ENCODE measurements at regions not wholly inside any gene's neighbourhood (a gene's known extent, or its start where the extent isn't known, plus 50 kb on each side); places are given as distances from the start of the nearest gene placed in this dataset.
"Not testable (repeated sequence)": the region's sequence is repeated elsewhere in the genome, so short reads cannot be mapped to it uniquely, and the experiment has no call there.

- Histone ChIP-seq H3K4me2 (no peak overlapping the region), H3K9me3 (replicated peaks in 1 of 11) (no peaks in the 10 kb centered on the region), H3K4me1 (no peaks in the 10 kb centered on the region), H4K20me1 (no peaks in the 10 kb centered on the region), H3K36me3 (no peaks in the 10 kb centered on the region), H3K9ac (no peak overlapping the region), H3K27me3 (no peaks in the 10 kb centered on the region), H3K4me3 (no peak overlapping the region), H3K27ac (no peak overlapping the region)
- TF ChIP-seq Cebpa-rat (IDR thresholded peaks at IDR 0.05): no peak
Observed at GRCh38 chr6:94813806-94814205, 763.5 kb upstream of the MANEA start.

- H3K4me2 ChIP-seq: no peak overlapping the region
- no peak overlapping the region for H3K27ac ChIP-seq
- no peak for TF ChIP-seq Cebpa-rat (IDR thresholded peaks at IDR 0.05)
- no peak overlapping the region for H3K9ac ChIP-seq
- no peaks in the 10 kb centered on the region for H3K36me3 ChIP-seq
- H4K20me1 ChIP-seq: no peaks in the 10 kb centered on the region
- no peaks in the 10 kb centered on the region for H3K4me1 ChIP-seq
- H3K27me3 ChIP-seq: no peaks in the 10 kb centered on the region
- H3K9me3 ChIP-seq (replicated peaks in 1 of 11): no peaks in the 10 kb centered on the region
- H3K4me3 ChIP-seq: no peak overlapping the region
Observed at GRCh38 chr6:94801344-94801743, 776.0 kb upstream of the MANEA start.

GRCh38 chr6:94785514-94785913, 791.8 kb upstream of the MANEA start:
- peak overlapping the region in 7 of 11 experiments; percentile 12 to 61 (median 33); a peak in 9 of 22 replicates for H3K4me2 ChIP-seq
- no peaks in the 10 kb centered on the region for H3K36me3 ChIP-seq
- no peaks in the 10 kb centered on the region; a peak in 1 of 22 replicates for H3K9me3 ChIP-seq (replicated peaks in 1 of 11)
- no peak for TF ChIP-seq Cebpa-rat (IDR thresholded peaks at IDR 0.05)
- peak overlapping the region in 9 of 11 experiments; percentile 23 to 74 (median 60); a peak in 15 of 22 replicates for H3K27ac ChIP-seq
- H3K4me3 ChIP-seq: no peak overlapping the region
- H4K20me1 ChIP-seq: no peaks in the 10 kb centered on the region
- H3K9ac ChIP-seq: peak overlapping the region in 1 of 11 experiments; percentile 28; a peak in 1 of 22 replicates
- peaks cover 0 to 12% (median 7%) of the 10 kb centered on the region in 10 experiments; a peak in 12 of 20 replicates for H3K4me1 ChIP-seq
- no peaks in the 10 kb centered on the region for H3K27me3 ChIP-seq

- peak overlapping the region in 8 of 11 experiments; percentile 12 to 61 (median 32); a peak in 11 of 22 replicates for H3K4me2 ChIP-seq
- not testable (repeated sequence) for H3K4me3 ChIP-seq; H3K9me3 ChIP-seq (replicated peaks in 1 of 11); H3K27me3 ChIP-seq; H3K36me3 ChIP-seq; H4K20me1 ChIP-seq
- H3K27ac ChIP-seq: peak overlapping the region in 9 of 11 experiments; percentile 23 to 74 (median 60); a peak in 16 of 22 replicates
- H3K4me1 ChIP-seq: peaks cover 0 to 12% (median 7%) of the 10 kb centered on the region in 10 experiments; a peak in 12 of 20 replicates
- H3K9ac ChIP-seq: peak overlapping the region in 1 of 11 experiments; percentile 28; a peak in 1 of 22 replicates
Observed at GRCh38 chr6:94785081-94785480, 792.3 kb upstream of the MANEA start.

- H4K20me1 ChIP-seq: no peaks in the 10 kb centered on the region
Observed at GRCh38 chr6:94769197-94769596, 808.1 kb upstream of the MANEA start.

GRCh38 chr6:94751641-94752329, 825.5 kb upstream of the MANEA start:
- Histone ChIP-seq H3K4me2 (peak overlapping the region in 6 of 11 experiments; percentile 10 to 58 (median 22); a peak in 8 of 22 replicates), H3K4me3 (no peak overlapping the region), H4K20me1 (no peaks in the 10 kb centered on the region), H3K27ac (peak overlapping the region in 5 of 11 experiments; percentile 4 to 51 (median 18); a peak in 5 of 22 replicates), H3K9me3 (replicated peaks in 1 of 11) (peaks cover 0 to 4% (median 0%) of the 10 kb centered on the region in 11 experiments; a peak in 1 of 22 replicates), H3K4me1 (peaks cover 0 to 14% (median 7%) of the 10 kb centered on the region in 10 experiments; a peak in 13 of 20 replicates), H3K36me3 (no peaks in the 10 kb centered on the region), H3K27me3 (no peaks in the 10 kb centered on the region), H3K9ac (no peak overlapping the region)
- no peak for TF ChIP-seq Cebpa-rat (IDR thresholded peaks at IDR 0.05)

More at GRCh38 chr6:94769197-94769596, 808.1 kb upstream of the MANEA start:
- TF ChIP-seq Cebpa-rat (IDR thresholded peaks at IDR 0.05): no peak
- Histone ChIP-seq H3K27me3 (no peaks in the 10 kb centered on the region), H3K27ac (no peak overlapping the region), H3K9me3 (replicated peaks in 1 of 11) (no peaks in the 10 kb centered on the region), H3K4me3 (no peak overlapping the region), H3K4me2 (no peak overlapping the region), H3K4me1 (no peaks in the 10 kb centered on the region), H3K9ac (no peak overlapping the region), H3K36me3 (no peaks in the 10 kb centered on the region)

GRCh38 chr6:94736236-94736635, 841.1 kb upstream of the MANEA start:
- no peak overlapping the region for H3K4me3 ChIP-seq
- no peaks in the 10 kb centered on the region for H3K27me3 ChIP-seq
- no peak overlapping the region for H3K27ac ChIP-seq
- H4K20me1 ChIP-seq: no peaks in the 10 kb centered on the region
- H3K9me3 ChIP-seq (replicated peaks in 1 of 11): no peaks in the 10 kb centered on the region
- H3K9ac ChIP-seq: no peak overlapping the region
- H3K4me2 ChIP-seq: no peak overlapping the region
- no peak for TF ChIP-seq Cebpa-rat (IDR thresholded peaks at IDR 0.05)
- H3K36me3 ChIP-seq: no peaks in the 10 kb centered on the region
- no peaks in the 10 kb centered on the region for H3K4me1 ChIP-seq

GRCh38 chr6:94735270-94735669, 842.1 kb upstream of the MANEA start:
- TF ChIP-seq Cebpa-rat (IDR thresholded peaks at IDR 0.05): no peak
- no peaks in the 10 kb centered on the region for H3K4me1 ChIP-seq
- H3K4me2 ChIP-seq: no peak overlapping the region
- no peak overlapping the region for H3K27ac ChIP-seq
- no peaks in the 10 kb centered on the region for H3K27me3 ChIP-seq
- no peaks in the 10 kb centered on the region for H3K9me3 ChIP-seq (replicated peaks in 1 of 11)
- H4K20me1 ChIP-seq: no peaks in the 10 kb centered on the region
- no peak overlapping the region for H3K9ac ChIP-seq
- H3K4me3 ChIP-seq: no peak overlapping the region
- H3K36me3 ChIP-seq: no peaks in the 10 kb centered on the region

- Histone ChIP-seq H3K36me3 (no peaks in the 10 kb centered on the region), H3K4me3 (no peak overlapping the region)
Observed at GRCh38 chr6:94734751-94735150, 842.6 kb upstream of the MANEA start.

GRCh38 chr6:94733066-94733465, 844.3 kb upstream of the MANEA start:
- H3K27ac ChIP-seq: no peak overlapping the region
- TF ChIP-seq Cebpa-rat (IDR thresholded peaks at IDR 0.05): no peak
- H4K20me1 ChIP-seq: no peaks in the 10 kb centered on the region
- no peaks in the 10 kb centered on the region for H3K27me3 ChIP-seq
- no peaks in the 10 kb centered on the region for H3K36me3 ChIP-seq
- H3K4me1 ChIP-seq: peaks cover 0 to 6% (median 0%) of the 10 kb centered on the region in 10 experiments; a peak in 3 of 20 replicates
- no peak overlapping the region for H3K4me2 ChIP-seq
- H3K9me3 ChIP-seq (replicated peaks in 1 of 11): peaks cover under 1 to 7% (median 5%) of the 10 kb centered on the region in 11 experiments; a peak in 19 of 22 replicates
- H3K9ac ChIP-seq: no peak overlapping the region
- H3K4me3 ChIP-seq: no peak overlapping the region

More at GRCh38 chr6:94734751-94735150, 842.6 kb upstream of the MANEA start:
- H3K9ac ChIP-seq: no peak overlapping the region
- no peak overlapping the region for H3K27ac ChIP-seq
- no peaks in the 10 kb centered on the region for H4K20me1 ChIP-seq
- no peaks in the 10 kb centered on the region for H3K9me3 ChIP-seq (replicated peaks in 1 of 11)
- H3K27me3 ChIP-seq: no peaks in the 10 kb centered on the region
- TF ChIP-seq Cebpa-rat (IDR thresholded peaks at IDR 0.05): no peak
- H3K4me1 ChIP-seq: no peaks in the 10 kb centered on the region
- H3K4me2 ChIP-seq: no peak overlapping the region
